Trophoblast cell (in vitro differentiated cells and primary cell): ENCODE measurements at regions not wholly inside any gene's neighbourhood (a gene's known extent, or its start where the extent isn't known, plus 50 kb on each side); places are given as distances from the start of the nearest gene placed in this dataset.

Source experiments
- DNase-seq, 2 donors: peaks; one replicate each; pipeline ENCODE4 v3.0.0-alpha.2; 2016
- H2AFZ ChIP-seq: 2 replicates; pipeline ENCODE4 v1.6.1; 2013; ENCODE audit warnings: low read length, moderate library complexity, mild to moderate bottlenecking; ENCODE audit not compliant: insufficient read depth, poor library complexity
- H2AK5ac ChIP-seq: 2 replicates; pipeline ENCODE4 v1.6.1; 2013; ENCODE audit warnings: mild to moderate bottlenecking, low read length
- H2BK120ac ChIP-seq: 2 replicates; pipeline ENCODE4 v1.6.1; 2013; ENCODE audit warnings: low read length, mild to moderate bottlenecking, moderate library complexity; ENCODE audit not compliant: insufficient read depth, poor library complexity
- H2BK12ac ChIP-seq: 2 replicates; pipeline ENCODE4 v1.6.1; 2013; ENCODE audit warnings: mild to moderate bottlenecking, low read length, moderate library complexity
- H2BK5ac ChIP-seq: 2 replicates; pipeline ENCODE4 v1.6.1; 2013; ENCODE audit warnings: low read length, low read depth, moderate library complexity, mild to moderate bottlenecking; ENCODE audit not compliant: poor library complexity
- H3K14ac ChIP-seq: 2 replicates; pipeline ENCODE4 v1.6.1; 2013; ENCODE audit warnings: mild to moderate bottlenecking, low read length
- H3K18ac ChIP-seq: 2 replicates; pipeline ENCODE4 v1.6.1; 2013; ENCODE audit warnings: mild to moderate bottlenecking, low read length
- H3K23ac ChIP-seq: 2 replicates; pipeline ENCODE4 v1.6.1; 2013; ENCODE audit warnings: low read length
- H3K27ac ChIP-seq: 2 replicates; pipeline ENCODE4 v1.5.1; 2013; ENCODE audit warnings: low read depth, mild to moderate bottlenecking, inconsistent platforms, low read length, moderate library complexity
- H3K27me3 ChIP-seq: 2 replicates; pipeline ENCODE4 v1.6.1; 2013; ENCODE audit warnings: inconsistent platforms, mild to moderate bottlenecking, low read length, moderate library complexity; ENCODE audit not compliant: insufficient read depth
- H3K36me3 ChIP-seq, 2 experiments: 1 replicate in 1 of 2; 2 replicates in 1 of 2; pipeline ENCODE4 v1.6.1; 2013; ENCODE audit warnings: low read length in 2 of 2, mild to moderate bottlenecking in 2 of 2, moderate library complexity in 1 of 2; ENCODE audit not compliant: insufficient read depth in 2 of 2, control insufficient read depth in 1 of 2
- H3K4ac ChIP-seq: 2 replicates; pipeline ENCODE4 v1.6.1; 2013; ENCODE audit warnings: low read depth, mild to moderate bottlenecking, low read length, moderate library complexity
- H3K4me1 ChIP-seq, 2 experiments: 1 replicate in 1 of 2; 2 replicates in 1 of 2; pipeline ENCODE4 v1.6.1; 2013; ENCODE audit warnings: low read length in 2 of 2, mild to moderate bottlenecking in 2 of 2, moderate library complexity in 1 of 2; ENCODE audit not compliant: insufficient read depth in 2 of 2, control insufficient read depth in 1 of 2
- H3K4me2 ChIP-seq: 2 replicates; pipeline ENCODE4 v1.6.1; 2013; ENCODE audit warnings: inconsistent platforms, mild to moderate bottlenecking, low read length, moderate library complexity
- H3K4me3 ChIP-seq: 2 replicates; pipeline ENCODE4 v1.5.1; 2013; ENCODE audit warnings: mild to moderate bottlenecking, low read depth, low read length, inconsistent platforms
- H3K79me1 ChIP-seq: one replicate; pipeline ENCODE4 v1.6.1; 2013; ENCODE audit warnings: low read length
- H3K79me2 ChIP-seq: 2 replicates; pipeline ENCODE4 v1.6.1; 2013; ENCODE audit warnings: low read length, mild to moderate bottlenecking; ENCODE audit not compliant: control insufficient read depth, insufficient read depth, poor library complexity
- H3K9ac ChIP-seq: 2 replicates; pipeline ENCODE4 v1.6.1; 2013; ENCODE audit warnings: mild to moderate bottlenecking, low read length
- H3K9me3 ChIP-seq: 2 replicates; pipeline ENCODE4 v1.6.1; 2013; ENCODE audit warnings: low read depth, mild to moderate bottlenecking, control low read depth, inconsistent platforms, low read length; ENCODE audit not compliant: insufficient read depth
- H4K12ac ChIP-seq: 2 replicates; pipeline ENCODE4 v1.6.1; 2013; ENCODE audit warnings: low read depth, mild to moderate bottlenecking, low read length, moderate library complexity
- H4K8ac ChIP-seq: 2 replicates; pipeline ENCODE4 v1.6.1; 2013; ENCODE audit warnings: low read depth, mild to moderate bottlenecking, low read length, moderate library complexity
- H4K91ac ChIP-seq: one replicate; pipeline ENCODE4 v1.6.1; 2013; ENCODE audit warnings: low read depth, mild to moderate bottlenecking, low read length, moderate library complexity
- whole genome bisulfite sequencing: extraction: QIAGEN DNeasy Blood & Tissue Kit; methylation state at CpG from one replicate; pipeline ENCODE4 v1.1.7; 2013; ENCODE audit warnings: missing lambda C conversion rate; ENCODE audit not compliant: insufficient read length, insufficient coverage; ENCODE audit errors: extremely low coverage; 5-methylcytosine and 5-hydroxymethylcytosine counted together

GRCh38 chr18:51438797-51439350 is 241.4 kb upstream of the MEX3C start:
- Histone ChIP-seq H3K79me2 (no peaks in the 10 kb centered on the region), H3K23ac (no peak overlapping the region), H3K27me3 (no peaks in the 10 kb centered on the region), H3K36me3 (no peaks in the 10 kb centered on the region), H3K14ac (no peak overlapping the region), H3K4me2 (no peak overlapping the region), H4K91ac (no peak overlapping the region), H3K4me3 (no peak overlapping the region), H2AK5ac (no peak overlapping the region), H2BK120ac (no peak overlapping the region), H3K79me1 (no peaks in the 10 kb centered on the region), H4K12ac (no peak overlapping the region), H3K4me1 (no peaks in the 10 kb centered on the region), H4K8ac (no peak overlapping the region), H2BK12ac (no peak overlapping the region), H3K9me3 (no peaks in the 10 kb centered on the region), H3K18ac (no peak overlapping the region), H3K27ac (no peak overlapping the region), H3K4ac (no peak overlapping the region), H2BK5ac (no peak overlapping the region), H3K9ac (no peak overlapping the region), H2AFZ (no peak overlapping the region)
- no peak for DNase-seq

GRCh38 chr18:51442012-51442411 is 244.5 kb upstream of the MEX3C start:
- Histone ChIP-seq H2BK5ac (no peak overlapping the region), H3K79me2 (no peaks in the 10 kb centered on the region), H2AK5ac (no peak overlapping the region), H3K9ac (no peak overlapping the region), H3K4me1 (no peaks in the 10 kb centered on the region), H3K23ac (no peak overlapping the region), H3K79me1 (no peaks in the 10 kb centered on the region), H4K91ac (no peak overlapping the region), H2BK120ac (no peak overlapping the region), H3K9me3 (no peaks in the 10 kb centered on the region), H2BK12ac (no peak overlapping the region), H3K4me3 (no peak overlapping the region), H3K4ac (no peak overlapping the region), H3K27me3 (no peaks in the 10 kb centered on the region), H3K4me2 (no peak overlapping the region), H3K18ac (no peak overlapping the region), H2AFZ (no peak overlapping the region), H4K8ac (no peak overlapping the region), H3K27ac (no peak overlapping the region), H4K12ac (no peak overlapping the region), H3K14ac (no peak overlapping the region), H3K36me3 (no peaks in the 10 kb centered on the region)
- DNase-seq, result no peak

GRCh38 chr18:51446571-51447210 is 249.2 kb upstream of the MEX3C start:
- no peak overlapping the region for H2AK5ac ChIP-seq
- no peaks in the 10 kb centered on the region for H3K36me3 ChIP-seq
- no peak overlapping the region for H3K4me2 ChIP-seq
- H4K8ac ChIP-seq, result no peak overlapping the region
- H3K4me1 ChIP-seq, result no peaks in the 10 kb centered on the region
- H3K27me3 ChIP-seq, result no peaks in the 10 kb centered on the region
- H3K14ac ChIP-seq, result no peak overlapping the region
- no peak overlapping the region for H2BK120ac ChIP-seq
- no peak overlapping the region for H2AFZ ChIP-seq
- no peak overlapping the region for H3K23ac ChIP-seq
- H4K12ac ChIP-seq, result no peak overlapping the region
- WGBS, result no CpG with 5 or more reads among the region's 2 CpGs
- DNase-seq, result no peak
- no peak overlapping the region for H3K4ac ChIP-seq
- no peak overlapping the region for H2BK5ac ChIP-seq
- H4K91ac ChIP-seq, result no peak overlapping the region
- H2BK12ac ChIP-seq, result no peak overlapping the region
- no peak overlapping the region for H3K9ac ChIP-seq
- H3K4me3 ChIP-seq, result no peak overlapping the region
- H3K79me2 ChIP-seq, result no peaks in the 10 kb centered on the region
- no peaks in the 10 kb centered on the region for H3K9me3 ChIP-seq
- no peak overlapping the region for H3K18ac ChIP-seq
- H3K27ac ChIP-seq, result no peak overlapping the region
- no peaks in the 10 kb centered on the region for H3K79me1 ChIP-seq

GRCh38 chr18:51447351-51448342 is 250.2 kb upstream of the MEX3C start:
- no peak overlapping the region for H3K4me2 ChIP-seq
- H3K79me2 ChIP-seq, result no peaks in the 10 kb centered on the region
- no peaks in the 10 kb centered on the region for H3K79me1 ChIP-seq
- no peak overlapping the region for H3K23ac ChIP-seq
- no peak overlapping the region for H2AFZ ChIP-seq
- no peak overlapping the region for H2BK12ac ChIP-seq
- no peak overlapping the region for H4K8ac ChIP-seq
- no peak overlapping the region for H4K12ac ChIP-seq
- H3K4me1 ChIP-seq, result no peaks in the 10 kb centered on the region
- no peaks in the 10 kb centered on the region for H3K9me3 ChIP-seq
- no peak overlapping the region for H2BK5ac ChIP-seq
- no peaks in the 10 kb centered on the region for H3K36me3 ChIP-seq
- no peak overlapping the region for H3K4me3 ChIP-seq
- no peak overlapping the region for H3K18ac ChIP-seq
- H3K14ac ChIP-seq, result no peak overlapping the region
- DNase-seq, result no peak
- no peaks in the 10 kb centered on the region for H3K27me3 ChIP-seq
- no CpG with 5 or more reads among the region's 19 CpGs for WGBS
- H4K91ac ChIP-seq, result no peak overlapping the region
- H3K27ac ChIP-seq, result no peak overlapping the region
- H3K9ac ChIP-seq, result no peak overlapping the region
- H2BK120ac ChIP-seq, result no peak overlapping the region
- no peak overlapping the region for H3K4ac ChIP-seq
- H2AK5ac ChIP-seq, result no peak overlapping the region
